Left ventricle myocardium superior (tissue), 1 donor: ENCODE measurements at regions not wholly inside any gene's neighbourhood (a gene's known extent, or its start where the extent isn't known, plus 50 kb on each side); places are given as distances from the start of the nearest gene placed in this dataset.
"Not testable (repeated sequence)": the region's sequence is repeated elsewhere in the genome, so short reads cannot be mapped to it uniquely, and the experiment has no call there.

Experiments
- ATAC-seq: fragments of 200-7000 bp; cut with Tn5 transposase; one replicate; pipeline ENCODE4 v1.9.1; 2020; ENCODE audit warnings: mild to moderate bottlenecking, moderate library complexity
- DNase-seq: peaks from one replicate; pipeline ENCODE4 v3.0.0-alpha.2; 2020
- intact Hi-C: fragments of 100-400 bp; cut with micrococcal nuclease; formaldehyde crosslinking; loops from one replicate; pipeline ENCODE4 v1.11.0; 2022
- donor health status: DM: no; HTN: yes; CAD: no; lungs with severe emphysema.

- DNase-seq (no peak), ATAC-seq (no peak)
- intact Hi-C loops: no loop called here
These were observed 114.1 kb upstream of the CARD11 start for GRCh38 chr7:3157566-3158287.

GRCh38 chr7:3158341-3158760 is 114.7 kb upstream of the CARD11 start:
- DNase-seq (no peak), ATAC-seq (no peak)
- intact Hi-C loops: no loop called here

- ATAC-seq (no peak), DNase-seq (no peak)
- intact Hi-C loops: no loop called here
These were observed 115.4 kb upstream of the CARD11 start for GRCh38 chr7:3159039-3159438.

- no peak for ATAC-seq
- intact Hi-C loops: no loop called here
- no peak for DNase-seq
These were observed 115.8 kb upstream of the CARD11 start for GRCh38 chr7:3159445-3159844.

GRCh38 chr7:3159926-3160325 is 116.3 kb upstream of the CARD11 start:
- DNase-seq, ATAC-seq, intact Hi-C loops: not testable (repeated sequence)

- DNase-seq (no peak), ATAC-seq (no peak)
- intact Hi-C loops: no loop called here
These were observed 118.6 kb upstream of the CARD11 start for GRCh38 chr7:3162289-3162688.

GRCh38 chr7:3162798-3163197 is 119.1 kb upstream of the CARD11 start:
- ATAC-seq, intact Hi-C loops: not testable (repeated sequence)

GRCh38 chr7:3164380-3164792 is 120.7 kb upstream of the CARD11 start:
- ATAC-seq (peak; percentile 80), DNase-seq (peak; percentile 36)
- intact Hi-C loops: no loop called here

More at GRCh38 chr7:3162798-3163197, 119.1 kb upstream of the CARD11 start:
- not testable (repeated sequence) for DNase-seq

- ATAC-seq (no peak), DNase-seq (no peak)
- intact Hi-C loops: no loop called here
These were observed 122.3 kb upstream of the CARD11 start for GRCh38 chr7:3165681-3166580.

GRCh38 chr7:3167551-3167950 is 123.9 kb upstream of the CARD11 start:
- no peak for DNase-seq
- no peak for ATAC-seq
- intact Hi-C loops: no loop called here

- DNase-seq (peak; percentile 54), ATAC-seq (peak; percentile 67)
- intact Hi-C loops: no loop called here
These were observed 124.7 kb upstream of the CARD11 start for GRCh38 chr7:3168370-3168769.

- intact Hi-C loops: no loop called here
- no peak for DNase-seq
- no peak for ATAC-seq
These were observed 125.2 kb upstream of the CARD11 start for GRCh38 chr7:3168869-3169268.

GRCh38 chr7:3172768-3173280 is 128.2 kb upstream of the SDK1 start:
- intact Hi-C loops: no loop called here
- DNase-seq (no peak), ATAC-seq (no peak)

- intact Hi-C loops: no loop called here
- no peak for ATAC-seq
These were observed 126.4 kb upstream of the SDK1 start for GRCh38 chr7:3174515-3175284.

GRCh38 chr7:3175285-3175902 is 125.7 kb upstream of the SDK1 start:
- DNase-seq: no peak
- ATAC-seq: no peak
- intact Hi-C loops: no loop called here

More at GRCh38 chr7:3174515-3175284, 126.4 kb upstream of the SDK1 start:
- DNase-seq: no peak

- ATAC-seq: no peak
- intact Hi-C loops: no loop called here
- DNase-seq: no peak
These were observed 124.7 kb upstream of the SDK1 start for GRCh38 chr7:3176112-3177000.

GRCh38 chr7:3177271-3177670 is 123.8 kb upstream of the SDK1 start:
- intact Hi-C loops: no loop called here
- ATAC-seq: no peak
- no peak for DNase-seq

GRCh38 chr7:3179456-3179855 is 121.6 kb upstream of the SDK1 start:
- DNase-seq (no peak), ATAC-seq (no peak)
- intact Hi-C loops: no loop called here
